Fibroblast of skin of scalp (primary cell): ENCODE measurements at regions not wholly inside any gene's neighbourhood (a gene's known extent, or its start where the extent isn't known, plus 50 kb on each side); places are given as distances from the start of the nearest gene placed in this dataset.

Experiments used
- DNase-seq: peaks from one replicate; pipeline ENCODE4 v3.0.0-alpha.2; 2013

GRCh38 chr15:47493357-47494247 is 223.7 kb upstream of the SEMA6D start:
- no peak for DNase-seq

DNA sequence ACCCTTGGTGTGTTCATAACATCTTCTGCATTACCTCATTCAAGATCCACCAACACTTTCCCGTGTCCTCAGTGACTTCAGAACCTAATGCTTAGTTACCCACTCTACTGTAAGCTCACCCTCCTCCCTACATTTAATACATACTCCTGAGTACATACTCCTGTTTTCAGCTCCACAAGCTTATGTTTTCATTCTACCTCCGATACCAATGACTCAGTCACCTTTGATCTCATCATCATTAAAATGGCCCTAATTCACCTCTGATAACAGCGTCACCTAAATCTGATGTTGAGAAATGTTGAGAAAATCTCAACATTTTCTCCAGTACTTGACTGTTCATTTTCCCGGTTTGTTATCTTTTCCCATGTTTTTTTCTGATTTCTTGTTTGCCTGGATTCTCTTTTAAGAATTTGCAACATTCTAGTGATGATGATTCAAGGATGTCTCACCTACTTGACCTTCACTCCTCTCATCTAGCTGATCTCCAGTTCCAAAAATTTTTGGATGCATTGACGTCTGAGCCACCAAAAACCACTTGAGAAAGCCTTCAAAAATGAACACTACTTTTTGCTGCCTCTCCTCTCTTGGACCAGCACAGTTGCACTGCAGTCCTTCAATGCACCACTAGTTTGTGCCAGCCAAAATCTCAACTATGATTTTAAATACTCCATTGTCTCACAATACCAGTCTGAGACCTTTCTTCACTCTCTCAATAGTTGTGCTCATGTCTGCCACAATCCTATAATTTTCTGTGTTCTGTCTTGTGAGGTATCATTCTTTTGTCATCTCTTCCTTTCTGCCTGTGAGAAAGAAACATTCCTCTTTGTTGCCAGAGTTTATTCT is 220.7 kb upstream of the SEMA6D start:
- DNase-seq = no peak

- DNase-seq = no peak
Observed at GRCh38 chr15:47500842-47501241, 216.5 kb upstream of the SEMA6D start.

DNA sequence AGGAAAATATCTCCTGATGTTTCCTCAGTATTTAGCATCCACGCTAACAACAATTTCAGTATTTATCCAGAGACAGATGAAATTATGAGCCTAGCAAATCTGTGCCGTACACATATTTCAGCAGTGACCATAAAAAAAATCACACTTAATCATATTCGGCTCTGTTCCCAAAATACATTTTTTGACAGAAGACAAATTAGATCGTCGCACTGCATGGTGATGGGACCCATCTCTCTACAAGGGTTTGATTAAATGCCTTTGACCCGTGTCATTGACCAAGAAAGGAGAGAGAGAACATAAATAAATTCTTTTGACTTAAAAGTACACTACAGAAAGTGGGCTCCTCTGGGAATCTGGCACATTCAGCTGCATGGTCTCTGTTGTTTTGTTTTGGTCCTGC is 215.3 kb upstream of the SEMA6D start:
- DNase-seq = peak; percentile 50

DNA sequence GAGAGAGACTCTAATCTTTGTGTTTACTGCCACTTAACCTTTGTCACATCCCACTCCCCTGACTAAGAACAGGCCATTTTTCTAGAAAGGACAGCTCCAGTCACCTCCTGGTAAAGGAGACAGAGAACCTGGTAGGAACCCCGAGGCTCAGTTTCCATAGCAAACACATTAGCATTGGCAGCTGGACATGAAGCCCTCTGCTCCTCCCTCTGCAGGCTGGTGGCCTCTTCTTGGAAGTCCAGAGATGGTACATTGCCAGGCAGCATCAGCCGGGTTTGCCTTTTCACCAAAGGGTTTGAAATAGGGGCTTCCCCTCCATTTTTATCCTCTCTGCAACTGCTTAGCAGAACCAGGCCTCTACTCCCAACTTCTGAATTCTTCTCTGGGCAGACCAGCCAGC is 213.4 kb upstream of the SEMA6D start:
- no peak for DNase-seq

DNA sequence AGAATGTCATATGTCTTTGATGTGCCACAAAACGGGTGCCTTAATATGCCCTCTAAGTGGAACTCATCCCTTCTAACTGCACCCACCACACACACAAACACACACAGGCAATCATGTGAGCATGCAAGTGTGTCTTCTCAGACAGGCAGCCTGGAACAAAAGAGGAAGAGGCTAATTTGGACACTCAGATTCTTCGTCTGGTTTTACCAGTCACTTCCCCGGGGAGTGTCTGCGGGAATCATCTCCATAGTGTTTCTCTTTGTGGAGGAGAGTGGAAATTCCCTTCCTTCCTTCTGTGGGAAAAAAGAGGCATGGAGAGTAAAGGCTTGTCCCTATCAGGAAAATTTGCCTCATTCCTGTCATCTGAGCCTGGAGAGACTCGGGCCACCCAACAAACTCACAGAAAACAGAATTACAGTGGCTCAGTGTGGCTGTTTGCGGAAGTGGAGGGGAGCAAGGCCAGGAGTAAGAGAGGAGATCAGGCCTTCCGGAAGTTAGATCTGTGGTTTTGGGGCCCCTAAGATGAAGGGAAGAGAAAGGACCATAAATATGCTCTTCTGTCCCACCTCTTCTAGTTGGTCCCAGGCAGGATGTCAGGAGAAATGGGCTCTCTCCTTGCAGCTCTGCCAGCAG is 212.6 kb upstream of the SEMA6D start:
- DNase-seq = peak; percentile 49

DNA sequence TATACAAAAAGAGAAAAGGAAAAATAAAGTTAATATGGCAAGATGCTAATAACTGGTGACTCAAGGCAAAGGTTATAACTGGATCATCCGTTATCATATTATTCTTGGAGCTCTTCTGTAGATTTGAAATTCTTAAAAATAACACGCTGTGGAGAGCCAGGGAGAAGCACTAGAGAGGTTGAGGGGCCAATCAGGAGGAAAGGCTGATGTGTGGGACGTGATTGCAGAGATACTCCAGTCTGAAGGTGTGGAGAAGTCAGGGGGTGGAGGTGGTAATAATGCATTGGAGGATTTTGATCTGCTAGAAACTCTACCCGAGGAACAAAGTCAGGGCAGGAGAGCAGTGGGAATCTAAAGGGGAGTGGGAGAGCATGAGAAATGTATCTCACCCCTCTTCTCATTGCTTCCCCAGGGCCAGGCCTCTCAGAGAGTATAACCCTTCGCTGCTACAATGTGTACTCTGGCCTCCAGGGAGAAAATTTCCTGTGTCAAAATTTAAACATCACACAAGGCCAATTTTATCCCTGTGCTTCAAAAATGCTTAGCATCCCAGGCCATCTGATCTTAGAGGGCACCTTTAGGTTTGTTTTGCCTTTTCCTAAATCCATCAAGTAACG is 211.5 kb upstream of the SEMA6D start:
- DNase-seq = no peak

GRCh38 chr15:47506329-47507100 is 210.8 kb upstream of the SEMA6D start:
- peak; percentile 84 for DNase-seq

- DNase-seq = no peak
Observed at GRCh38 chr15:47507221-47507985, 209.9 kb upstream of the SEMA6D start.

- no peak for DNase-seq
Observed at GRCh38 chr15:47511261-47511660, 206.0 kb upstream of the SEMA6D start.

GRCh38 chr15:47513471-47513870 is 203.8 kb upstream of the SEMA6D start:
- no peak for DNase-seq

GRCh38 chr15:47514200-47514652 is 203.1 kb upstream of the SEMA6D start:
- DNase-seq = peak; percentile 86

DNA sequence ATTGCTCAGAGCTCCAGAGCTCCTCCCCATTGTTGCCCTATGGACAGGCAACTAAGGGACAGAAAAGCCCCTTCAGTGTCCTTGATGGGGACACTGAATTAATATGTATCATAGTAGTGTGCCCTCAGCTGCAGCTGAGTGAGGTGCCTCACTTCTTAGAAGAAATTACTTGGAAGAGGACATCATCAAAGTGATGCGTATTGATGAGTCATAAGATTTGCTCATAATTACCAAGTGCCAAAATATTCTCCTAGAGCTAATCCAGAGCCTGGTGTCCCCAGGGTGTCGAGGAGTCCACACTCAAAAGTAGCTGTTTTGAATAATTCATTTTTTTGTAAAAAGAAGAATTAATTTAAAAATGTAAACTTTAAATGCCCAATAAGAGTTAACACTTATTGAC is 200.7 kb upstream of the SEMA6D start:
- peak; percentile 52 for DNase-seq

- DNase-seq = no peak
Observed at GRCh38 chr15:47516972-47517371, 200.3 kb upstream of the SEMA6D start.

- DNase-seq = no peak
Observed at GRCh38 chr15:47517737-47518136, 199.6 kb upstream of the SEMA6D start.

DNA sequence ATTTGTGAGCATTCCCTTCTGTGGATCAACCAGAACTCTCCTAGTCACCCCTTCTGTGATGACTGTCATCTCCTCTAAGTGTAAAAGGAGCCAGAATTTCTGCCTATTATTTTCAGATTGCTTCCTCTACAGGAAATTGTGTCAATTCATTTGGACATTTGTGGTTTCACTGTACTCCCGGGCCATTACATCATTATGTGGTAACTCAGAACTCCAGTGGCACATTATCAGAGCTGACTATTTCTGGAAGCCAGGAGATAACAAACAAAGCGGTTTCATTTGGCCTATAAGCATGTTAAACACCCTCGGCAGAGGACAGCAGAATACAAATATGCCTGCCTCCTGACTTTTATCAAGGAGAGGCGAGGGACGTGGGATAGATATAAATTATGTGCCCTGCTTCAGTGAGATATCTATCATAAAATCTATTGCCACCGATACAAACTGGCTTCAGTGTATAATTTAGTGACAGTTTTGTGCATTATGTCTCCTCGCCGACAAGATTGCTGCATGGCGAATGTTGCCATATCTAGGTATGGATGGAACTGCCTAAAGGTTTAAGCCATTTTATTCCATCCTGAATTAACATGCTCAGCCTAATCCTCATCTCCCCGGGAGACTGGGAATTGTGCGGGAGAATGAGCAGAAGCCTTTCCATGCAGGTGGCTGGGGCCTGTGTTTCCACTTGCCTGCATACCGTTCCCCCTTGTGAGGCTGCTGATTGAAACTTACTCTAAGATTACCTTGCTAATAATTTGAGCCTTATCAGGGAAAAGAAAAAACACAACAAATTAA is 193.4 kb upstream of the SEMA6D start:
- peak; percentile 50 for DNase-seq

- DNase-seq = no peak
Observed at GRCh38 chr15:47529241-47529640, 188.1 kb upstream of the SEMA6D start.

- DNase-seq = no peak
Observed at GRCh38 chr15:47534673-47535072, 182.6 kb upstream of the SEMA6D start.

DNA sequence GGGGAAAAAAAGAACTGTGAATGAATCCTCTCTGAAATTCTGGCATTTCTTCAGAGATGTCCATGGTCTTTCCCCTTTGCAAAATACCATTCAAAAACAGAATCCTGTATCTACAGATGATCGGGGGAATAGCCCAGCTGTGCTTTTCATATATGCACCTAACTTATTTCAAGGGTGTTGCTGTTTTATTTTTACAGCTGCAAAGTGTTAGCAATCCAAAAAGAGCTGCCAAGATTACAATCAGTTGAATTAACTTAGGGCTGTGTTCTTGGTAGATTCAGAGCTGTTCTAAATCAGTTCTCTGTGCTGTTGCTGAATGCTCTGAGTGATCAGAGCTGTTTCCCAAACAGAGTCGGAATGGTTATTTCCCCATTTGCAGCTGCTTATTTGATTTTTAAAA is 175.7 kb upstream of the SEMA6D start:
- DNase-seq = no peak
